GM23338 (cell line): ENCODE measurements at regions not wholly inside any gene's neighbourhood (a gene's known extent, or its start where the extent isn't known, plus 50 kb on each side); places are given as distances from the start of the nearest gene placed in this dataset.

ENCODE experiments used
- CTCF ChIP-seq, 2 experiments: fragments of 200-600 bp in 1 of 2; sonication (generic) in 1 of 2; conservative IDR thresholded peaks; 2 replicates each; pipeline versions ENCODE4 v1.5.1 to v1.6.1; 2016 to 2017; ENCODE audit warnings: antibody characterized with exemption in 2 of 2, low read depth in 2 of 2, mild to moderate bottlenecking in 2 of 2, moderate library complexity in 1 of 2
- EZH2 ChIP-seq: fragments of 200-600 bp; sonication (generic); IDR thresholded peaks from one replicate; pipeline ENCODE4 v1.8.0; 2017; ENCODE audit warnings: antibody characterized with exemption, mild to moderate bottlenecking, low read depth; ENCODE audit not compliant: unreplicated experiment
- EZH2phosphoT487 ChIP-seq: fragments of 200-600 bp; sonication (generic); IDR thresholded peaks from one replicate; pipeline ENCODE4 v1.8.1; 2018; ENCODE audit warnings: antibody characterized with exemption; ENCODE audit not compliant: unreplicated experiment
- JUNB ChIP-seq: IDR thresholded peaks from one replicate; pipeline ENCODE4 v1.6.1; 2016; ENCODE audit warnings: antibody characterized with exemption; ENCODE audit not compliant: unreplicated experiment
- NANOG ChIP-seq: IDR thresholded peaks from 2 replicates; pipeline ENCODE4 v1.6.1; 2016; ENCODE audit warnings: antibody characterized with exemption, borderline replicate concordance
- POLR2AphosphoS5 ChIP-seq: IDR thresholded peaks from 2 replicates; pipeline ENCODE4 v1.6.1; 2016; ENCODE audit warnings: antibody characterized with exemption, low read depth
- STAT1 ChIP-seq: IDR thresholded peaks from one replicate; pipeline ENCODE4 v1.6.1; 2016; ENCODE audit warnings: antibody characterized with exemption; ENCODE audit not compliant: unreplicated experiment
- ZNF331 ChIP-seq: fragments of 250-450 bp; sonication (Bioruptor Pico); IDR thresholded peaks from 2 replicates; pipeline ENCODE4 v1.5.0; 2020; ENCODE audit warnings: low read depth, mild to moderate bottlenecking, moderate library complexity
- ZNF462 ChIP-seq: fragments of 250-450 bp; sonication (Bioruptor Pico); IDR thresholded peaks from 2 replicates; pipeline ENCODE4 v1.5.0; 2020; ENCODE audit warnings: mild to moderate bottlenecking, moderate library complexity

- TF ChIP-seq ZNF462 (no peak), POLR2AphosphoS5 (no peak), EZH2 (no peak), ZNF331 (CRISPR knock-in tag) (no peak), NANOG (no peak), STAT1 (no peak), JUNB (no peak), EZH2phosphoT487 (no peak), CTCF (conservative IDR thresholded peaks at IDR 0.05; ENCODE audit: low read depth in 2 of 2) (no peak)
These were observed 192.5 kb upstream of the CLNK start (continued) for GRCh38 chr4:10877076-10877475.
